Neural cell (in vitro differentiated cells): ENCODE measurements at regions not wholly inside any gene's neighbourhood (a gene's known extent, or its start where the extent isn't known, plus 50 kb on each side); places are given as distances from the start of the nearest gene placed in this dataset.
"Not testable (repeated sequence)": the region's sequence is repeated elsewhere in the genome, so short reads cannot be mapped to it uniquely, and the experiment has no call there.

Source experiments
- H2AFZ ChIP-seq: fragments of 200-600, 300-800 bp; sonication (generic), shearing (Covaris generic); 2 replicates; pipeline ENCODE4 v1.6.0; 2014; ENCODE audit warnings: low read depth, mild to moderate bottlenecking, antibody characterized with exemption, low read length, moderate library complexity
- H3F3A ChIP-seq: fragments of 200-600 bp; shearing (Covaris generic); 2 replicates; pipeline ENCODE4 v1.6.1; 2016; ENCODE audit warnings: mild to moderate bottlenecking, moderate library complexity, mixed read lengths, antibody characterized with exemption, low read length; ENCODE audit not compliant: insufficient read depth, poor library complexity, severe bottlenecking
- H3K27ac ChIP-seq: fragments of 200-600, 300-800 bp; sonication (generic), shearing (Covaris generic); 2 replicates; pipeline ENCODE4 v1.5.1; 2014; ENCODE audit warnings: mild to moderate bottlenecking, low read length, moderate library complexity
- H3K27me3 ChIP-seq: fragments of 300-800, 200-600 bp; sonication (generic), shearing (Covaris generic); 2 replicates; pipeline ENCODE4 v1.6.0; 2014; ENCODE audit warnings: mild to moderate bottlenecking, low read depth, low read length, moderate library complexity; ENCODE audit not compliant: insufficient read depth
- H3K36me3 ChIP-seq: fragments of 300-800, 200-600 bp; sonication (generic), shearing (Covaris generic); 2 replicates; pipeline ENCODE4 v1.5.1; 2014; ENCODE audit warnings: mild to moderate bottlenecking, antibody characterized with exemption, low read length, moderate library complexity; ENCODE audit not compliant: insufficient read depth
- H3K4me2 ChIP-seq: fragments of 300-800, 200-600 bp; sonication (generic), shearing (Covaris generic); 2 replicates; pipeline ENCODE4 v1.6.0; 2014; ENCODE audit warnings: mild to moderate bottlenecking, low read length
- H3K4me3 ChIP-seq: fragments of 300-800, 200-600 bp; sonication (generic), shearing (Covaris generic); 2 replicates; pipeline ENCODE4 v1.5.1; 2014; ENCODE audit warnings: mild to moderate bottlenecking, low read length, moderate library complexity
- H3K79me2 ChIP-seq: fragments of 200-600 bp; shearing (Covaris generic); replicated peaks from 2 replicates; pipeline ENCODE4 v1.6.0; 2014; ENCODE audit warnings: mild to moderate bottlenecking, low read length, moderate library complexity; ENCODE audit not compliant: insufficient read depth
- H3K9ac ChIP-seq: fragments of 300-800, 200-600 bp; sonication (generic), shearing (Covaris generic); 2 replicates; pipeline ENCODE4 v1.6.1; 2016; ENCODE audit warnings: mild to moderate bottlenecking, low read length, mixed read lengths
- H3K9me2 ChIP-seq: fragments of 200-600 bp; shearing (Covaris generic); 2 replicates; pipeline ENCODE4 v1.6.1; 2016; ENCODE audit warnings: mild to moderate bottlenecking, low read length, mixed read lengths; ENCODE audit not compliant: insufficient read depth
- H3K9me3 ChIP-seq: fragments of 200-600, 300-800 bp; sonication (generic), shearing (Covaris generic); 2 replicates; pipeline ENCODE4 v1.6.1; 2016; ENCODE audit warnings: mild to moderate bottlenecking, mixed run types, low read length, moderate library complexity, mixed read lengths
- H4K20me1 ChIP-seq: fragments of 200-600 bp; shearing (Covaris generic); 2 replicates; pipeline ENCODE4 v1.6.1; 2016; ENCODE audit warnings: mild to moderate bottlenecking, mixed run types; ENCODE audit not compliant: insufficient read depth
- EP300 ChIP-seq: fragments of 450-650 bp; conservative IDR thresholded peaks from 2 replicates; pipeline ENCODE4 v1.6.1; 2014; ENCODE audit warnings: antibody characterized with exemption, mild to moderate bottlenecking, moderate library complexity; ENCODE audit not compliant: poor library complexity, severe bottlenecking
- EZH2 ChIP-seq: fragments of 200-600, 300-800 bp; shearing (Covaris generic), sonication (generic); IDR thresholded peaks from 2 replicates; pipeline ENCODE4 v1.6.1; 2014; ENCODE audit warnings: antibody characterized with exemption, low read length, borderline replicate concordance, mild to moderate bottlenecking; ENCODE audit not compliant: insufficient read depth, poor library complexity, severe bottlenecking
- MXI1 ChIP-seq: fragments of 450-650 bp; conservative IDR thresholded peaks from 2 replicates; pipeline ENCODE4 v1.6.1; 2014; ENCODE audit warnings: antibody characterized with exemption, mild to moderate bottlenecking; ENCODE audit not compliant: poor library complexity, severe bottlenecking
- POLR2AphosphoS5 ChIP-seq: IDR thresholded peaks from 2 replicates; pipeline ENCODE4 v1.6.1; 2012
- RAD21 ChIP-seq: fragments of 450-650 bp; conservative IDR thresholded peaks from 2 replicates; pipeline ENCODE4 v1.6.1; 2014; ENCODE audit warnings: antibody characterized with exemption, mild to moderate bottlenecking, moderate library complexity
- SMC3 ChIP-seq: fragments of 450-650 bp; conservative IDR thresholded peaks from 2 replicates; pipeline ENCODE4 v1.6.1; 2014; ENCODE audit warnings: antibody characterized with exemption, mild to moderate bottlenecking, moderate library complexity; ENCODE audit not compliant: poor library complexity
- TAF1 ChIP-seq: IDR thresholded peaks from 2 replicates; pipeline ENCODE4 v1.6.1; 2012; ENCODE audit warnings: low read depth
- TF ChIP-seq, protein P1 (sequence below): fragments of 450-650 bp; IDR thresholded peaks from 2 replicates; pipeline ENCODE4 v1.5.1; 2014; ENCODE audit warnings: antibody characterized with exemption, mild to moderate bottlenecking, moderate library complexity; ENCODE audit not compliant: poor library complexity, severe bottlenecking
- TF ChIP-seq, protein P2 (sequence below): IDR thresholded peaks from 2 replicates; pipeline ENCODE4 v1.6.1; 2012; ENCODE audit warnings: borderline replicate concordance

DNA sequence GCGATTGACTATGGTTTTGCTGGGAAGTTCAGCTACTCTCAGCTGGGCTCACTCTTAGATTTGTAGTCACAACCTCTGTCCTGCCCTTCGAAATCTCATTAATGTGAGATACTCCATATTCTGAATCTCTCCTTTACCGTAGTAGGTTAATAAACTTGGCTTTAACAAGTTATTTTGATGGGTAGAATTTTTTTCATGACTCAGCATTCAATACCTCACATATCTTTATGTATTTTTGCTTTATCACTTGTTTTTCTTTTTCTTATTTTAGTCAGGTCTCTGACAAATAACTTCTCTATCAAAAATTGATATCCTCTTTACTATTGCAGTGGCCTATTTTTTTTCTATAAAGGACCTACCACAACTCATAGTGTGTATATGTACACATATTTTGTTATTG is 855.2 kb upstream of the ADGRB3 start:
- Histone ChIP-seq H3K9ac (no peak overlapping the region), H3K27ac (no peak overlapping the region), H3K9me2 (no peaks in the 10 kb centered on the region), H3F3A (no peaks in the 10 kb centered on the region), H2AFZ (no peak overlapping the region), H3K4me3 (no peak overlapping the region), H3K9me3 (no peaks in the 10 kb centered on the region), H3K36me3 (no peaks in the 10 kb centered on the region), H3K4me2 (no peak overlapping the region), H3K27me3 (no peaks in the 10 kb centered on the region), H4K20me1 (no peaks in the 10 kb centered on the region), H3K79me2 (no peaks in the 10 kb centered on the region)
- TF ChIP-seq TAF1 (no peak), SMC3 (no peak), MXI1 (no peak), EP300 (no peak), RAD21 (no peak)

DNA sequence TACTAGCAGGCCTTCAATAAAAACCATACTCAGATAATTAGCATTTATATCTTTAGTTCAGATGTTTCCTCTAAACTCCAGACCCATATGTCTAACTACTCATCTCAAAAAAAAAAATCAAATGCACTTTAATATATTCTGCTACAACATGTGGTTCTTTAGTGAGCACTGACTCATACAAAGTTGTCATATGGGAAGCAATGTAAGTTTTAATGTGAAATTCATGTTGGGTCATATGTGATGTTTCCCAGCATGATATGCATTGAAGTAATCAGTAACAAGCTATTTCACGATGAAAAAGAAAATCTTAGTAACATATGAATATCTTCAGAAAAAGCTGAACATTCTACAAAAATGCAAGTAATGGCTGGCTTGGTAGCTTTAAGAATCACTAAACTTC is 859.7 kb upstream of the ADGRB3 start:
- Histone ChIP-seq H3K79me2 (no peaks in the 10 kb centered on the region), H4K20me1 (no peaks in the 10 kb centered on the region), H3K9me3 (no peaks in the 10 kb centered on the region), H3K9me2 (no peaks in the 10 kb centered on the region), H2AFZ (no peak overlapping the region), H3K4me3 (no peak overlapping the region), H3K9ac (no peak overlapping the region), H3K36me3 (no peaks in the 10 kb centered on the region), H3K27me3 (no peaks in the 10 kb centered on the region), H3K4me2 (no peak overlapping the region), H3K27ac (no peak overlapping the region), H3F3A (no peaks in the 10 kb centered on the region)
- no peak for TF ChIP-seq TAF1
- no peak for TF ChIP-seq MXI1
- TF ChIP-seq SMC3 = no peak
- TF ChIP-seq, protein P1, sequence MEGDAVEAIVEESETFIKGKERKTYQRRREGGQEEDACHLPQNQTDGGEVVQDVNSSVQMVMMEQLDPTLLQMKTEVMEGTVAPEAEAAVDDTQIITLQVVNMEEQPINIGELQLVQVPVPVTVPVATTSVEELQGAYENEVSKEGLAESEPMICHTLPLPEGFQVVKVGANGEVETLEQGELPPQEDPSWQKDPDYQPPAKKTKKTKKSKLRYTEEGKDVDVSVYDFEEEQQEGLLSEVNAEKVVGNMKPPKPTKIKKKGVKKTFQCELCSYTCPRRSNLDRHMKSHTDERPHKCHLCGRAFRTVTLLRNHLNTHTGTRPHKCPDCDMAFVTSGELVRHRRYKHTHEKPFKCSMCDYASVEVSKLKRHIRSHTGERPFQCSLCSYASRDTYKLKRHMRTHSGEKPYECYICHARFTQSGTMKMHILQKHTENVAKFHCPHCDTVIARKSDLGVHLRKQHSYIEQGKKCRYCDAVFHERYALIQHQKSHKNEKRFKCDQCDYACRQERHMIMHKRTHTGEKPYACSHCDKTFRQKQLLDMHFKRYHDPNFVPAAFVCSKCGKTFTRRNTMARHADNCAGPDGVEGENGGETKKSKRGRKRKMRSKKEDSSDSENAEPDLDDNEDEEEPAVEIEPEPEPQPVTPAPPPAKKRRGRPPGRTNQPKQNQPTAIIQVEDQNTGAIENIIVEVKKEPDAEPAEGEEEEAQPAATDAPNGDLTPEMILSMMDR = no peak
- TF ChIP-seq EP300 = no peak
- no peak for TF ChIP-seq RAD21
- TF ChIP-seq POLR2AphosphoS5 = no peak
- no peak for TF ChIP-seq EZH2
- TF ChIP-seq, protein P2, sequence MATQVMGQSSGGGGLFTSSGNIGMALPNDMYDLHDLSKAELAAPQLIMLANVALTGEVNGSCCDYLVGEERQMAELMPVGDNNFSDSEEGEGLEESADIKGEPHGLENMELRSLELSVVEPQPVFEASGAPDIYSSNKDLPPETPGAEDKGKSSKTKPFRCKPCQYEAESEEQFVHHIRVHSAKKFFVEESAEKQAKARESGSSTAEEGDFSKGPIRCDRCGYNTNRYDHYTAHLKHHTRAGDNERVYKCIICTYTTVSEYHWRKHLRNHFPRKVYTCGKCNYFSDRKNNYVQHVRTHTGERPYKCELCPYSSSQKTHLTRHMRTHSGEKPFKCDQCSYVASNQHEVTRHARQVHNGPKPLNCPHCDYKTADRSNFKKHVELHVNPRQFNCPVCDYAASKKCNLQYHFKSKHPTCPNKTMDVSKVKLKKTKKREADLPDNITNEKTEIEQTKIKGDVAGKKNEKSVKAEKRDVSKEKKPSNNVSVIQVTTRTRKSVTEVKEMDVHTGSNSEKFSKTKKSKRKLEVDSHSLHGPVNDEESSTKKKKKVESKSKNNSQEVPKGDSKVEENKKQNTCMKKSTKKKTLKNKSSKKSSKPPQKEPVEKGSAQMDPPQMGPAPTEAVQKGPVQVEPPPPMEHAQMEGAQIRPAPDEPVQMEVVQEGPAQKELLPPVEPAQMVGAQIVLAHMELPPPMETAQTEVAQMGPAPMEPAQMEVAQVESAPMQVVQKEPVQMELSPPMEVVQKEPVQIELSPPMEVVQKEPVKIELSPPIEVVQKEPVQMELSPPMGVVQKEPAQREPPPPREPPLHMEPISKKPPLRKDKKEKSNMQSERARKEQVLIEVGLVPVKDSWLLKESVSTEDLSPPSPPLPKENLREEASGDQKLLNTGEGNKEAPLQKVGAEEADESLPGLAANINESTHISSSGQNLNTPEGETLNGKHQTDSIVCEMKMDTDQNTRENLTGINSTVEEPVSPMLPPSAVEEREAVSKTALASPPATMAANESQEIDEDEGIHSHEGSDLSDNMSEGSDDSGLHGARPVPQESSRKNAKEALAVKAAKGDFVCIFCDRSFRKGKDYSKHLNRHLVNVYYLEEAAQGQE = no peak

DNA sequence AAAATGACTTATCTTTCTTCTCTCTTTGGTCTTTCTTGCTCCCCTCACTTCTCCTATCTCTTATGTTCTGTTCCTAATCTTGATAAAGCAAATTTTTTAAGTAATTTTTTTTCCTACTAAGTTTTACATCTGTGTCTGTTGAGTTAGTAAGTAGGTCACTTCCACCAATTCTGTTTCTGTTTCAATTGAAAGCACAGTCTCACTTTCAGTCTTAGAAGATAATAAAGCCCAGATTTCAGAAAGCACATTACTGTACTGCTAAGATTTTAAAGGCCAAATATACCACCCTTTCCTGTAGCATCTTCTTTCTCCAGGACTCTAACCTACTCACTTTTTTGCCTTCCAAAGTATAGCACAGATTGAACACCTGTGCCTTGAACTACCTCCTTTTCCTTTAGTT is 866.1 kb upstream of the ADGRB3 start:
- H3K79me2 ChIP-seq = no peaks in the 10 kb centered on the region
- H2AFZ ChIP-seq = no peak overlapping the region
- H3K27ac ChIP-seq = no peak overlapping the region
- no peaks in the 10 kb centered on the region for H3K36me3 ChIP-seq
- no peaks in the 10 kb centered on the region for H3K27me3 ChIP-seq
- no peak overlapping the region for H3K9ac ChIP-seq
- H3K9me3 ChIP-seq = no peaks in the 10 kb centered on the region
- no peaks in the 10 kb centered on the region for H3K9me2 ChIP-seq
- TF ChIP-seq TAF1 (no peak), EZH2 (no peak), MXI1 (no peak)
- no peak overlapping the region for H3K4me3 ChIP-seq
- H3K4me2 ChIP-seq = no peak overlapping the region
- no peaks in the 10 kb centered on the region for H4K20me1 ChIP-seq
- H3F3A ChIP-seq = no peaks in the 10 kb centered on the region

DNA sequence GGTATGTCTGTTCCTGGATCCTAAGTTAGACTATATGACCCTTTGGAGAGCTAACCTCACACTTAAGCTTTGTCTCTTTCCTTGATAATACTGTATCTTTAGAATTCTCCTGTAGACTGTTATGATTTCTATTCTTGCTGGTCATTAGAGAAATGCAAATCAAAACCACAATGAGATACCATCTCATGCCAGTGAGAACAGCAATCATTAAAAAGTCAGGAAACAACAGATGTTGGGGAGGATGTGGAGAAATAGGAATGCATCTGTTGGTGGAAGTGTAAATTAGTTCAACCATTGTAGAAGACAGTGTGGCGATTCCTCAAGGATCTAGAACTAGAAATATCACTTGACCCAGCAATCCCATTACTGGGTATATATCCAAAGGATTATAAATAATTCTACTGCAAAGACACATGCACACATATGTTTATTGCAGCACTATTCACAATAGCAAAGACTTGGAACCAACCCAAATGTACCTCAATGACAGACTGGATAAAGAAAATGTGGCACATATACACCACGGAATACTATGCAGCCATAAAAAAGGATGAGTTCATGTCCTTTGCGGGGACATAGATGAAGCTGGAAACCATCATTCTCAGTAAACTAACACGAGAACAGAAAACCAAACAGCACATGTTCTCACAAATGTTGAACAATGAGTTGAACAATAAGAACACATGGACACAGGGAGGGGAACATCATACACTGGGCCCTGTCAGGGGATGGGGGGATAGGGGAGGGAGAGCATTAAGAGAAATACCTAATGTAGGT is 867.8 kb upstream of the ADGRB3 start:
- H3F3A ChIP-seq, H3K79me2 ChIP-seq, H3K4me2 ChIP-seq, H4K20me1 ChIP-seq, H3K36me3 ChIP-seq, H3K9me2 ChIP-seq, H3K27ac ChIP-seq, H3K9ac ChIP-seq, H2AFZ ChIP-seq, H3K4me3 ChIP-seq, H3K9me3 ChIP-seq, H3K27me3 ChIP-seq: not testable (repeated sequence)
